HEK293 (cell line): ENCODE measurements at regions not wholly inside any gene's neighbourhood (a gene's known extent, or its start where the extent isn't known, plus 50 kb on each side); places are given as distances from the start of the nearest gene placed in this dataset.
"Not testable (repeated sequence)": the region's sequence is repeated elsewhere in the genome, so short reads cannot be mapped to it uniquely, and the experiment has no call there.

ENCODE experiments used
- CTCF ChIP-seq: fragments of 450-650 bp; formaldehyde crosslinking; IDR thresholded peaks from 2 replicates; pipeline ENCODE4 v1.5.1; 2016; ENCODE audit warnings: missing biosample characterization, missing genetic modification characterization
- HIC1 ChIP-seq: fragments of 450-650 bp; formaldehyde crosslinking; IDR thresholded peaks from 2 replicates; pipeline ENCODE4 v1.5.1; 2016; ENCODE audit warnings: missing biosample characterization, missing genetic modification characterization
- KLF16 ChIP-seq: fragments of 450-650 bp; formaldehyde crosslinking; IDR thresholded peaks from 2 replicates; pipeline ENCODE4 v1.5.1; 2017; ENCODE audit warnings: missing biosample characterization, missing genetic modification characterization
- KLF9 ChIP-seq: fragments of 450-650 bp; formaldehyde crosslinking; IDR thresholded peaks from 2 replicates; pipeline ENCODE4 v1.5.1; 2016; ENCODE audit warnings: missing biosample characterization, missing genetic modification characterization, low read depth
- REST ChIP-seq: fragments of 450-650 bp; formaldehyde crosslinking; IDR thresholded peaks from 2 replicates; pipeline ENCODE4 v1.5.1; 2016; ENCODE audit warnings: missing biosample characterization, missing genetic modification characterization
- SETDB1 ChIP-seq: IDR thresholded peaks from one replicate; pipeline ENCODE4 v1.6.1; 2017; ENCODE audit warnings: mild to moderate bottlenecking, low read length, moderate library complexity, mixed read lengths; ENCODE audit not compliant: insufficient read length
- ZBTB11 ChIP-seq: fragments of 450-650 bp; formaldehyde crosslinking; conservative IDR thresholded peaks from 2 replicates; pipeline ENCODE4 v1.5.1; 2016; ENCODE audit warnings: low read depth, missing biosample characterization, missing genetic modification characterization
- ZBTB17 ChIP-seq: fragments of 450-650 bp; formaldehyde crosslinking; IDR thresholded peaks from 2 replicates; pipeline ENCODE4 v1.5.1; 2016; ENCODE audit warnings: missing biosample characterization, missing genetic modification characterization
- ZNF138 ChIP-seq: fragments of 450-650 bp; formaldehyde crosslinking; IDR thresholded peaks from 2 replicates; pipeline ENCODE4 v1.5.1; 2016; ENCODE audit warnings: missing biosample characterization, missing genetic modification characterization, borderline replicate concordance
- ZNF239 ChIP-seq: fragments of 450-650 bp; formaldehyde crosslinking; IDR thresholded peaks from 2 replicates; pipeline ENCODE4 v1.5.1; 2016; ENCODE audit warnings: missing biosample characterization, missing genetic modification characterization
- ZNF433 ChIP-seq: fragments of 450-650 bp; formaldehyde crosslinking; IDR thresholded peaks from 2 replicates; pipeline ENCODE4 v1.5.1; 2016; ENCODE audit warnings: missing biosample characterization, missing genetic modification characterization, low read depth
- ZNF600 ChIP-seq: fragments of 450-650 bp; formaldehyde crosslinking; IDR thresholded peaks from 2 replicates; pipeline ENCODE4 v1.5.1; 2016; ENCODE audit warnings: missing biosample characterization, missing genetic modification characterization
- ZNF658 ChIP-seq: fragments of 450-650 bp; formaldehyde crosslinking; IDR thresholded peaks from 2 replicates; pipeline ENCODE4; 2016; ENCODE audit warnings: missing biosample characterization, missing genetic modification characterization
- ZNF830 ChIP-seq: fragments of 450-650 bp; IDR thresholded peaks from 2 replicates; pipeline ENCODE4 v1.5.0; 2018; ENCODE audit warnings: missing biosample characterization, missing genetic modification characterization, low read depth, mild to moderate bottlenecking, moderate library complexity

GRCh38 chr1:120609015-120609573 lies 114.7 kb upstream of the NBPF26 start:
- not testable (repeated sequence) for TF ChIP-seq ZNF239 (tag by site-specific recombination); SETDB1; CTCF; ZBTB17 (tag by site-specific recombination); ZNF600; ZNF658; ZNF830 (tag by site-specific recombination); HIC1 (tag by site-specific recombination); REST (tag by site-specific recombination); ZNF138; ZNF433 (tag by site-specific recombination); KLF16 (tag by site-specific recombination); ZBTB11 (tag by site-specific recombination); KLF9 (tag by site-specific recombination)
